CD14-positive monocyte (primary cell): ENCODE measurements at regions not wholly inside any gene's neighbourhood (a gene's known extent, or its start where the extent isn't known, plus 50 kb on each side); places are given as distances from the start of the nearest gene placed in this dataset.

ENCODE experiments used
- DNase-seq, 3 donors: peaks; one replicate each; pipeline ENCODE4 v3.0.0-alpha.2; 2011 to 2022
- H2AFZ ChIP-seq: 2 replicates; pipeline ENCODE4 v1.6.0; 2012; ENCODE audit warnings: mild to moderate bottlenecking, low read depth, low read length, inconsistent platforms; ENCODE audit not compliant: insufficient read depth, poor library complexity, severe bottlenecking
- H3K27ac ChIP-seq, 2 donors: 1 replicate in 1 of 2; 2 replicates in 1 of 2; pipeline ENCODE4 v1.5.1; 2012 to 2013; ENCODE audit warnings: low read length in 2 of 2, control low read depth in 1 of 2, inconsistent platforms in 1 of 2, low read depth in 1 of 2, mild to moderate bottlenecking in 1 of 2
- H3K27me3 ChIP-seq, 2 donors: one replicate each; pipeline versions ENCODE4 v1.6.0 to v1.6.1; 2011 to 2013; ENCODE audit warnings: low read length in 2 of 2; ENCODE audit not compliant: control insufficient read depth in 2 of 2, insufficient read depth in 2 of 2
- H3K36me3 ChIP-seq, 2 donors: replicated peaks in 1 of 2; 1 replicate in 1 of 2; 2 replicates in 1 of 2; pipeline versions ENCODE4 v1.5.1 to v1.6.1; 2012 to 2013; ENCODE audit warnings: low read length in 2 of 2, control low read depth in 1 of 2, inconsistent platforms in 1 of 2, mild to moderate bottlenecking in 1 of 2; ENCODE audit not compliant: insufficient read depth in 2 of 2, control insufficient read depth in 1 of 2
- H3K4me1 ChIP-seq, 2 donors: 1 replicate in 1 of 2; 2 replicates in 1 of 2; pipeline versions ENCODE4 v1.5.1 to v1.6.1; 2012 to 2013; ENCODE audit warnings: low read length in 2 of 2, control low read depth in 1 of 2, inconsistent platforms in 1 of 2, mild to moderate bottlenecking in 1 of 2, moderate library complexity in 1 of 2; ENCODE audit not compliant: insufficient read depth in 2 of 2, control insufficient read depth in 1 of 2
- H3K4me2 ChIP-seq: replicated peaks from 2 replicates; pipeline ENCODE3; 2012; ENCODE audit warnings: low read length, moderate library complexity, mild to moderate bottlenecking; ENCODE audit not compliant: poor library complexity, severe bottlenecking; ENCODE audit errors: extremely low read depth
- H3K4me3 ChIP-seq, 3 experiments: fragments of 200-600 bp in 1 of 3; sonication (generic) in 1 of 3; replicated peaks in 1 of 3; 1 replicate in 2 of 3; 2 replicates in 1 of 3; pipeline ENCODE4 v1.5.1; 2011 to 2013; ENCODE audit warnings: low read length in 3 of 3, mild to moderate bottlenecking in 3 of 3, control low read depth in 2 of 3, low read depth in 2 of 3, inconsistent platforms in 1 of 3, moderate library complexity in 1 of 3
- H3K79me2 ChIP-seq: 2 replicates; pipeline ENCODE4 v1.6.0; 2012; ENCODE audit warnings: mild to moderate bottlenecking, control low read depth, inconsistent platforms, low read length, moderate library complexity; ENCODE audit not compliant: insufficient read depth
- H3K9ac ChIP-seq: 2 replicates; pipeline ENCODE4 v1.6.0; 2017; ENCODE audit warnings: low read length, mild to moderate bottlenecking; ENCODE audit not compliant: insufficient read depth, poor library complexity, severe bottlenecking
- H3K9me3 ChIP-seq, 2 donors: replicated peaks in 1 of 2; 1 replicate in 1 of 2; 2 replicates in 1 of 2; pipeline versions ENCODE4 v1.5.1 to v1.6.1; 2012 to 2013; ENCODE audit warnings: low read length in 2 of 2, control low read depth in 1 of 2; ENCODE audit not compliant: control insufficient read depth in 1 of 2, insufficient read depth in 1 of 2
- H4K20me1 ChIP-seq: 2 replicates; pipeline ENCODE4 v1.6.0; 2012; ENCODE audit warnings: mild to moderate bottlenecking, low read length, control low read depth, moderate library complexity; ENCODE audit not compliant: insufficient read depth
- H3K27ac Mint-ChIP-seq, 7 donors: one replicate each; pipeline ENCODE4 v1.8.0; 2020; ENCODE audit warnings: mild to moderate bottlenecking in 7 of 7, mixed read lengths in 7 of 7, moderate library complexity in 6 of 7, inconsistent platforms in 2 of 7
- H3K27me3 Mint-ChIP-seq, 3 donors: one replicate each; pipeline ENCODE4 v1.8.0; 2021 to 2022; ENCODE audit warnings: low read depth in 3 of 3, mild to moderate bottlenecking in 3 of 3, mixed read lengths in 3 of 3, moderate library complexity in 3 of 3, inconsistent platforms in 1 of 3
- H3K36me3 Mint-ChIP-seq, 2 donors: one replicate each; pipeline ENCODE4 v1.8.0; 2020; ENCODE audit warnings: mixed read lengths in 2 of 2, inconsistent platforms in 1 of 2, mild to moderate bottlenecking in 1 of 2
- H3K4me1 Mint-ChIP-seq: one replicate; pipeline ENCODE4 v1.8.0; 2020; ENCODE audit warnings: mild to moderate bottlenecking, mixed read lengths
- H3K4me3 Mint-ChIP-seq, 2 donors: one replicate each; pipeline ENCODE4 v1.8.0; 2020; ENCODE audit warnings: mild to moderate bottlenecking in 2 of 2, mixed read lengths in 2 of 2, moderate library complexity in 1 of 2
- H3K9me3 Mint-ChIP-seq, 7 donors: one replicate each; pipeline ENCODE4 v1.8.0; 2020 to 2022; ENCODE audit warnings: mixed read lengths in 7 of 7, mild to moderate bottlenecking in 6 of 7, moderate library complexity in 6 of 7, inconsistent platforms in 2 of 7
- CTCF ChIP-seq: fragments of 200-600 bp; IDR thresholded peaks from one replicate; pipeline ENCODE4 v1.8.0; 2022; ENCODE audit warnings: antibody characterized with exemption, mild to moderate bottlenecking
- WGBS: methylation state at CpG from one replicate; pipeline ENCODE4 v1.1.5; 2013; ENCODE audit warnings: missing lambda C conversion rate; ENCODE audit not compliant: insufficient coverage; 5-methylcytosine and 5-hydroxymethylcytosine counted together
- intact Hi-C, 2 donors: fragments of 100-400 bp; cut with micrococcal nuclease; formaldehyde crosslinking; loops; one replicate each; pipeline versions ENCODE4 v1.15.0 to v1.15.1; 2023

DNA sequence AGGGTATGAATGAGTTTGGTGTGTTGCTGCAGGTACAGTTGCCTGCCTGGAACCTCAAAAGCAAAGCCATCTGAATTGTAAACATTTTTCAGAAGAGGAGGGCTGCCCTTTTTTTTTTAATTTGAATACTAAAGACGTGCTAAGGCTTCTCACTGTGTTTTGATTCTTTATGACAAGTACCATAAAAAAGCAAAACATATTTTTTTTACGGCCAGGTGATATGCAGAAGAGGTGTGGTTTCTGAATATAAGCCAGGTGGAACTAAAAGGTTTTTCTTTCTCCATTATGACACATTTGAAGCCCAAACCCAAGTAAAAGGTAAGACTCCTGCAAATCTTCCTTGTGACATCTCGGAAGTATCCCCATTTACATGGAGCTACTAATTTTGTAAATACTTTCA is 246.3 kb downstream of the IRS1 start:
- Histone ChIP-seq H3K36me3 (no peaks in the 10 kb centered on the region), H3K9me3 (no peaks in the 10 kb centered on the region), H3K4me2 (no peak overlapping the region), H3K4me1 (no peaks in the 10 kb centered on the region), H3K4me3 (no peak overlapping the region), H3K27me3 (peaks cover 0 to 3% of the 10 kb centered on the region in 2 donors), H3K79me2 (no peaks in the 10 kb centered on the region), H4K20me1 (no peaks in the 10 kb centered on the region), H3K27ac (no peak overlapping the region), H2AFZ (no peak overlapping the region), H3K9ac (no peak overlapping the region)
- no peak for DNase-seq
- no CpG with 5 or more reads among the region's 3 CpGs for WGBS
- no peak for TF ChIP-seq CTCF
- Mint-ChIP-seq H3K4me3 (no peak overlapping the region), H3K27me3 (peaks cover 0 to 8% (median 2%) of the 10 kb centered on the region in 3 donors), H3K9me3 (peaks cover 0 to 2% (median 0%) of the 10 kb centered on the region in 7 donors), H3K36me3 (no peaks in the 10 kb centered on the region), H3K4me1 (no peaks in the 10 kb centered on the region), H3K27ac (no peak overlapping the region)
- intact Hi-C loops: no loop called here

DNA sequence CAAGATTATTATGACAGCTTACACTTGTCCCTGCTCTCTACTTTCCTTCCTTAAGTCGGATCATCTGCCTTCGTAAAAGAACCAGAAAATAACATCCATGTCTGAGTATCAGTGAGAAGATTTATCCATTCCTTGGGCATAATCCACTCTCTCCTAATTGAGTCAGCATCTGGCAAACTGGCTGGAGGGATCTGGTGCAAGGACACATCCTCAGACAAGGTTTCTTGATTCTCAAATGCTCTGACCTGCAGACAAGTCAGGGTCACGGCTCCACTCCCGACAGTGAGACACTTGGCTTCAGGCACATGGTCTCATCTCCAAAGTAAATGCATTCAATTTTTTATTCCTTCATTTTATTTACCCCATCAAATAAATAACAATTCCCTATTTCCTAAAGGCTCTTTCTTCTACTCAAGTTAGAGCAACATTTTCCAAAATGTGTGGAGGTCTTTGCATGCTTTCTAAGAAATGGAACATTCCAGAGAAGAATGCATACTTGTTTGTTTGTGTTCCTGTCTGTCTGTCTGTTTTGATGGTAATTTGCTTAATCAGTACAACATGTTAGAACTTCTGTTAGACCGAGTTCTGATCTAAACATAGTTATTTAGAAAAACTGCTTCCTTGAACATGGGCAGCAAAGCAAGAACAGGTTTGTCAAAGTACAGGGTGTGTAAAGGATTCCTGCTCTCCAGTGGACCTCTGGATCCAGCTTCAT is 246.9 kb downstream of the IRS1 start:
- intact Hi-C loops: no loop called here
- Histone ChIP-seq H2AFZ (no peak overlapping the region), H3K9ac (no peak overlapping the region), H4K20me1 (no peaks in the 10 kb centered on the region), H3K27me3 (peaks cover 0 to 3% of the 10 kb centered on the region in 2 donors), H3K4me1 (no peaks in the 10 kb centered on the region), H3K79me2 (no peaks in the 10 kb centered on the region), H3K4me2 (no peak overlapping the region), H3K9me3 (no peaks in the 10 kb centered on the region), H3K36me3 (no peaks in the 10 kb centered on the region), H3K4me3 (no peak overlapping the region), H3K27ac (no peak overlapping the region)
- no peak overlapping the region for H3K27ac Mint-ChIP-seq
- no peak for DNase-seq
- peaks cover 0 to 8% (median 2%) of the 10 kb centered on the region in 3 donors for H3K27me3 Mint-ChIP-seq
- TF ChIP-seq CTCF: no peak
- WGBS: 62% methylated on average over 2 of the region's 5 CpGs
- no peaks in the 10 kb centered on the region for H3K36me3 Mint-ChIP-seq
- no peak overlapping the region for H3K4me3 Mint-ChIP-seq
- no peaks in the 10 kb centered on the region for H3K4me1 Mint-ChIP-seq
- H3K9me3 Mint-ChIP-seq: peaks cover 0 to 2% (median 0%) of the 10 kb centered on the region in 7 donors
